ENCODE measurements at regions not wholly inside any gene's neighbourhood (a gene's known extent, or its start where the extent isn't known, plus 50 kb on each side); places are given as distances from the start of the nearest gene placed in this dataset.

DNA sequence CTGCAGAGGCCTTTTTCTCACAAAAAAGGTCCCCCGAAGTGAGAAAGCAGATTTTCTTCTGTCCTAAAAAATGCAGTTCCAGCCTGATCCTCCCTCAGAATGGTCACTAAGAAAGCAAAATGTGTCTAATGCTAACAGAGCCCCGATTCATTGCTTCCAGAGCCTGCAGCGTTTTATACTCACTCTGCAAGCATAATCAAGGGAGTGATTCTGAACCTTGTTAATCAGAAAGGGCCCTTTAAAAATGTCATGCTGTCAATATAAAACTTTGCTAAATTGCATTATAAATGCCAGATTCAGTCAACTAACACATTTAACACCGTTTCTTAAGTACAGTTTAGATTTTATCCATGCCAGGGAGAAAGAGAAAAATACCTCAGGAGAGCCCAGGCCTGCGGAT is 202.8 kb downstream of the CD83 start:
- H3K9me3 ChIP-seq (replicated peaks; ENCODE audit: control insufficient read depth, insufficient read depth, low read length), result no peaks in the 10 kb centered on the region
- WGBS (ENCODE audit: insufficient coverage, insufficient replicate concordance, low lambda C conversion rate, missing lambda C conversion rate), result 29% methylated on average over 5 of the region's 5 CpGs
- H3K79me2 ChIP-seq (ENCODE audit: control insufficient read depth, insufficient read depth, low read length), result no peaks in the 10 kb centered on the region
- no peaks in the 10 kb centered on the region for H3K4me1 ChIP-seq (ENCODE audit: control insufficient read depth, insufficient read depth, low read length)
- no peaks in the 10 kb centered on the region for H3K36me3 ChIP-seq (ENCODE audit: control insufficient read depth in 2 of 2, insufficient read depth in 2 of 2, low read length in 1 of 2)
- no peak for DNase-seq (ENCODE audit: low read depth, low spot score)
- H3K4me2 ChIP-seq (ENCODE audit: control insufficient read depth, insufficient read depth), result no peak overlapping the region
- no peak overlapping the region for H3K9ac ChIP-seq (ENCODE audit: control insufficient read depth, insufficient read depth, low read length)
- BruUV-seq (replicated peaks), result no TSS peak
- in situ Hi-C loops (cut with MboI), result no loop called here
- H4K20me1 ChIP-seq (ENCODE audit: control insufficient read depth, insufficient read depth), result no peaks in the 10 kb centered on the region
- POLR2A ChIA-PET, result no interaction called here
- no peak overlapping the region for H3K4me3 ChIP-seq
- no peak overlapping the region for H2AFZ ChIP-seq (ENCODE audit: control insufficient read depth, low read depth, low read length)
- no peak overlapping the region for H3K27ac ChIP-seq (ENCODE audit: control insufficient read depth, insufficient read depth)
- RAD21 ChIA-PET (ENCODE audit: unreplicated experiment), result interaction anchor here (1.5 kb wide), 1 partner anchor 50 kb away, joined by 3 read pairs; no protein-coding TSS in a partner anchor
- no peak for FAIRE-seq
- CTCF ChIA-PET, result interaction anchor here (0.7 kb wide), 1 partner anchor 172 kb away, joined by 3 read pairs; no protein-coding TSS in a partner anchor
- ATAC-seq, result no peak
- intact Hi-C loops (cut with micrococcal nuclease; ENCODE audit: unreplicated experiment), result no loop called here
- no peaks in the 10 kb centered on the region; a peak in 1 of 4 replicates for H3K27me3 ChIP-seq (replicated peaks in 1 of 2; ENCODE audit: control insufficient read depth in 2 of 2, insufficient read depth in 2 of 2, low read length in 1 of 2)
- SMC1A ChIA-PET (ENCODE audit: uncharacterized antibody, unreplicated experiment), result interaction anchor here (0.8 to 1.3 kb wide), 5 partner anchors 8 to 704 kb away, joined by 3 to 4 read pairs (median 3); no protein-coding TSS in a partner anchor
- no peak for TF ChIP-seq EED (IDR thresholded peaks at IDR 0.05; ENCODE audit: low read depth)
- no peak for TF ChIP-seq RBBP5 (conservative IDR thresholded peaks at IDR 0.05)
- TF ChIP-seq BHLHE40 (IDR thresholded peaks at IDR 0.05; ENCODE audit: borderline replicate concordance in 1 of 2, low read depth in 2 of 2, low read length in 1 of 2), result no peak
- TF ChIP-seq LARP7 (IDR thresholded peaks at IDR 0.05), result no peak
- TF ChIP-seq SUZ12 (IDR thresholded peaks at IDR 0.05; ENCODE audit: unreplicated experiment), result no peak
- TF ChIP-seq NFYA (IDR thresholded peaks at IDR 0.05; ENCODE audit: borderline replicate concordance, low read depth, low read length), result no peak

DNA sequence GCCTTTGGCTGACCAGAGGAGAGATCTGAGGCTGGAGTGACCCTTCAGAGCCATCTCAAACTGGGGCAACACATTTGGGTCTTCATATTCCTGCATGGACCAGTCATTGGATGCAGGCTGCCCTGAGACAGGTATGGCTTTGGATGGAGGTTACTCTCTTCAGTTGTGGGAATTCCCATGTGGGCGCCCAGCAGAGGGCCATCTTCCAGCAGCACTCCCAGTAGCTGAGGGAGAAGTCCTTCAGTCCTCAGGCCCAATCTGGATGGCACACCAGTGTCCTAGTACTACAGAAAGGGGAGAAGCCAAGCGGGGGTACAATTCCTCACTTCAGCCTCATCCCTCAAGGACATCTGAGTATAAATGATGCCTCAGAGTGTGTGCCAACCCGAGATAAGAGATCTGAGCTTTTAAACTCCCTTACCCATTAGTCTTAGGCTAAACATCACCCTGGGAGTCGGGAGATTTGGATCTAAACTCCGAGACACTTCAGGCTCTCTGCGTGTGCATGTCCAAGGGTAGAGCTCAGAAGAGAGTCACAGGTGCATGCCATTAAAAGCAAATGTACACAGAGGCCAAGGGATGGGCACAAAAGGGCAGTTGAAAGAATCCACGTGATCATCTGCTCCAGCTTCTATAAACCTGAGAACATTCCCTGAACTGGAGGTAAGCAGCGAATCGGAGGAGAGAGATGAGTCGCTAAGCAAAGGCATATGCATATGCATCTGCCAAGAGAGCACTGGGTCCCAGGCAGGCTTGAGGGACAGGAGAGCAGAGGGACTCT is 204.6 kb downstream of the CD83 start:
- Histone ChIP-seq H3K27me3 (replicated peaks in 1 of 2; ENCODE audit: control insufficient read depth in 2 of 2, insufficient read depth in 2 of 2, low read length in 1 of 2) (no peaks in the 10 kb centered on the region; a peak in 1 of 4 replicates), H3K9ac (ENCODE audit: control insufficient read depth, insufficient read depth, low read length) (no peak overlapping the region), H3K4me3 (no peak overlapping the region), H3K4me1 (ENCODE audit: control insufficient read depth, insufficient read depth, low read length) (no peaks in the 10 kb centered on the region), H3K36me3 (ENCODE audit: control insufficient read depth in 2 of 2, insufficient read depth in 2 of 2, low read length in 1 of 2) (no peaks in the 10 kb centered on the region), H2AFZ (ENCODE audit: control insufficient read depth, low read depth, low read length) (no peak overlapping the region), H3K27ac (ENCODE audit: control insufficient read depth, insufficient read depth) (no peak overlapping the region), H3K79me2 (ENCODE audit: control insufficient read depth, insufficient read depth, low read length) (no peaks in the 10 kb centered on the region), H4K20me1 (ENCODE audit: control insufficient read depth, insufficient read depth) (no peaks in the 10 kb centered on the region), H3K4me2 (ENCODE audit: control insufficient read depth, insufficient read depth) (no peak overlapping the region), H3K9me3 (replicated peaks; ENCODE audit: control insufficient read depth, insufficient read depth, low read length) (no peaks in the 10 kb centered on the region)
- RAD21 ChIA-PET (ENCODE audit: unreplicated experiment), result interaction anchor here (0.7 to 1.5 kb wide), 2 partner anchors 48 to 112 kb away, joined by 3 read pairs; no protein-coding TSS in a partner anchor
- BruUV-seq (replicated peaks), result no TSS peak
- POLR2A ChIA-PET, result no interaction called here
- DNase-seq (ENCODE audit: low read depth, low spot score) (no peak), ATAC-seq (no peak), FAIRE-seq (no peak)
- in situ Hi-C loops (cut with MboI) (no loop called here), intact Hi-C loops (cut with micrococcal nuclease; ENCODE audit: unreplicated experiment) (no loop called here)
- TF ChIP-seq MEF2B (IDR thresholded peaks at IDR 0.05; ENCODE audit: partially characterized antibody, poor library complexity, severe bottlenecking) (no peak), CREM (IDR thresholded peaks at IDR 0.05; ENCODE audit: low read depth) (no peak)
- TF ChIP-seq, protein P1, sequence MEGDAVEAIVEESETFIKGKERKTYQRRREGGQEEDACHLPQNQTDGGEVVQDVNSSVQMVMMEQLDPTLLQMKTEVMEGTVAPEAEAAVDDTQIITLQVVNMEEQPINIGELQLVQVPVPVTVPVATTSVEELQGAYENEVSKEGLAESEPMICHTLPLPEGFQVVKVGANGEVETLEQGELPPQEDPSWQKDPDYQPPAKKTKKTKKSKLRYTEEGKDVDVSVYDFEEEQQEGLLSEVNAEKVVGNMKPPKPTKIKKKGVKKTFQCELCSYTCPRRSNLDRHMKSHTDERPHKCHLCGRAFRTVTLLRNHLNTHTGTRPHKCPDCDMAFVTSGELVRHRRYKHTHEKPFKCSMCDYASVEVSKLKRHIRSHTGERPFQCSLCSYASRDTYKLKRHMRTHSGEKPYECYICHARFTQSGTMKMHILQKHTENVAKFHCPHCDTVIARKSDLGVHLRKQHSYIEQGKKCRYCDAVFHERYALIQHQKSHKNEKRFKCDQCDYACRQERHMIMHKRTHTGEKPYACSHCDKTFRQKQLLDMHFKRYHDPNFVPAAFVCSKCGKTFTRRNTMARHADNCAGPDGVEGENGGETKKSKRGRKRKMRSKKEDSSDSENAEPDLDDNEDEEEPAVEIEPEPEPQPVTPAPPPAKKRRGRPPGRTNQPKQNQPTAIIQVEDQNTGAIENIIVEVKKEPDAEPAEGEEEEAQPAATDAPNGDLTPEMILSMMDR (IDR thresholded peaks at IDR 0.05 in 2 of 3, conservative IDR thresholded peaks at IDR 0.05 in 1 of 3; ENCODE audit: control insufficient read depth in 2 of 3, extremely low read depth in 1 of 3, insufficient read depth in 1 of 3, low read depth in 3 of 3, low read length in 3 of 3), result peak in 1 of 3 experiments; percentile 7; a peak in 1 of 6 replicates
- SMC1A ChIA-PET (ENCODE audit: uncharacterized antibody, unreplicated experiment), result interaction anchor here (0.7 to 1.4 kb wide), 3 partner anchors 10 to 209 kb away, joined by 3 read pairs; no protein-coding TSS in a partner anchor
- CTCF ChIA-PET, result interaction anchor here (1.0 to 2.4 kb wide), 2 partner anchors 7 to 43 kb away, joined by 3 to 7 read pairs; no protein-coding TSS in a partner anchor
- WGBS (ENCODE audit: insufficient coverage, insufficient replicate concordance, low lambda C conversion rate, missing lambda C conversion rate), result 49% methylated on average over 10 of the region's 10 CpGs

Data from GM12878 (cell line).